ENCODE measurements at regions not wholly inside any gene's neighbourhood (a gene's known extent, or its start where the extent isn't known, plus 50 kb on each side); places are given as distances from the start of the nearest gene placed in this dataset.
A peak's percentile ranks its signal among the peaks of the same experiment; 100 is the strongest.
"Not testable (repeated sequence)": the region's sequence is repeated elsewhere in the genome, so short reads cannot be mapped to it uniquely, and the experiment has no call there.

DNA sequence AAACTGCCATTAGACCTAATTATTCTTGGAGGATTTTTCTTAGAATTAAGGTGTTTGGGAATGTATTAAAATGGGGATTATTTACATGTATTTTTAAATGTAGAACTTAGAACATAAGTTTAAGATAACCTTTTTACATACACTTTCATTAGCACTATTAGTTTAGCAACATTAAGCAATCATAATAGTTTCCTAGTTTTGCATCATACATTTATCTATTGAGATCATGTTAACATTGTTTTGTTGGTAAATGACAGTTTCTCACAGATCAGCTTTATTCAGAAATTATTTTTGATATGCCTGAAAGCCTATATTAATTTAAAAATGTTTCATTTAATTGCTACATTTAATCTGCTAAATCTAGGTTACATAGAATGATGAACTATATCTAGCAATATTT is 189.7 kb upstream of the PPP1R3A start:
- DNase-seq, result peak; percentile 21

DNA sequence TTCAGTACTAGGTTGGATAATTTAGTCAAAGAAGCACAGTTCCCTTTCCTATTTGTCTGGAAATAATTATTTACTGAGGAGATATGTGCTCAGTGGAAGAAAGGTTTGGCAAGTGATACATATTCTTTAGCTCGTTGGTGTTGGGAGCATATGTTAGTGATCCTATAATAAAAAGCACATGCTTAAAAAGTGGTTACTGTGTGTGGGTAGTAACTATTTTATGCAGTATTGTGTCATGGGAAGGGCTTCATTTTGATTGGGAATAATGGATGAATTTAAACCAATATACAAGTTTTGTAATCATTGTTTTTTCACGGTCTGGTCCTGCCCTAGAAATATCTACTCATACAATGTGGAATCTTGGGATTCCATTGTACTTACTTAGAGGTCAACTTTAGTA is 188.7 kb upstream of the PPP1R3A start:
- DNase-seq, result peak; percentile 17

DNA sequence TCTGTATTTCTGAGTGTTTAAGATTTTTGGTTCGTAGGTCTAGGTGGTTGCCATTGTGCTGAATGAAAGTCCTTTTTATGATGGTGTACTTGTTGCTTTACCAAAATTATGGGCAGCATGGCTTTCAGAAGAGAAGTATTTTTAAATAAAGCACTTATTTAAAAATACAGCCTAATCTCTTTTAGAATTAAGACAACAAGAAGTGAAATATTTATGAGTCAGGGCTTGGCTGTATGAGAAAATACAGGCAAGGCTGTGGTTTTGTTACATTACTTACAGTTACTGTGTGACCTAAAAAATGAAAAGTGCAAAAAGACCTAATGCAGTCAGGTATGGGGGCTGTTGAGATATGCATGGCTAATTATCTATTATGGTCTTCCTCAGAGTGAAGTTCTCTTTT is 185.2 kb upstream of the PPP1R3A start:
- DNase-seq, result no peak

DNA sequence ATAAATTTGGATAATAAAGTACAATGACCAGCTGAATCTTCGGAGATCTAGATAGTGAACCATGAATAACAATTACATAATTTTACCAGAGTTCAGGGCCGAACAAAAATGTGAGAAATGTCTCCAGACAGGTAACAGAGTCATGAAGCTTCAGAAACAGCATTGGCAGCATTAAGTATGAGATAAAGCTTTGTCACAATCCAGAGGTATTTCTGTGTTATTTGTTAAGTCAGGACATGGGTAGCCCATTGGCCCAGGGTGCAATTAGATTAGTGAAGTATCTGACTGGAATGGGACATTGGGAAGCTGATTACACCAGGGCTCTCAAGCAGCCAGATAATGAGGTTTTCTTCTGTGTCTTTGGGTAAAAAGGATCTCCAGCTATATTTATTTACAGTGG is 184.2 kb upstream of the PPP1R3A start:
- DNase-seq, result no peak

DNA sequence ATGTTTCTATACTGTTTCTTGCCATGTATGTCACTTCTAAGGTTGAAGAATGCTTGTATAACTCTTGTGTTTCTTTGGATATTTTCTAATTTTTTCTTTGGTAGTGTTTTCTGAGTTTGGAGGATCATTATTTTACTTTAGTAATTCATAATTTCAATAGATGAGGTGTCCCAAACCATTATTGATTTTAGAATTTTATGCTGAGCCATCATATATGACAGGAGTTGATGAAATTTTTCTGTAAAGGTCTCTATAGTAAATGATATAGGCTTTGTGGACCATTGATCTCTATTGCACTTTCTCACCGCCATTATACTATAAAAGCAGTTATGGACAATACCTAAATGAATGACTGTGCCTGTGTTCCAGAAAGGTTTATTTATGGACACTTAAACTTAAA is 183.3 kb upstream of the PPP1R3A start:
- no peak for DNase-seq

DNA sequence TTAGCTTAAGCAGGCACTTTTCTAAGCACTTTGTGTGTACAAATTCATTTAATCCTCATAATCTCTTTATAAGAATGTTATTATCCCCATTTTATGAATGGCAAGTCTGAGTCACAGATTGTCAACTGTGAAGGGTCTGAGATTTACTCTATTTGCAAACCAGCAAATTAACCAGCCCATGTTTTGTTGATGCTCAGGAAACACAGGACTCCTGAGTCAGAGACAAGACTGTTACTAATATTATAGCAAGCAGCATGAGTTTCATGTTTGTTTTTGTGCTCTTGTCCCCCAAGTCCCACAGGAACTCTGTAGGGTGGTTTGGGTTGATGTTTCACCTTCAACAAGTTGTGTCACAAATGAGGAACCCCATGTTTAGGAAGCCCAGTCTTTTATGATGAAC is 182.0 kb upstream of the PPP1R3A start:
- DNase-seq, result no peak

DNA sequence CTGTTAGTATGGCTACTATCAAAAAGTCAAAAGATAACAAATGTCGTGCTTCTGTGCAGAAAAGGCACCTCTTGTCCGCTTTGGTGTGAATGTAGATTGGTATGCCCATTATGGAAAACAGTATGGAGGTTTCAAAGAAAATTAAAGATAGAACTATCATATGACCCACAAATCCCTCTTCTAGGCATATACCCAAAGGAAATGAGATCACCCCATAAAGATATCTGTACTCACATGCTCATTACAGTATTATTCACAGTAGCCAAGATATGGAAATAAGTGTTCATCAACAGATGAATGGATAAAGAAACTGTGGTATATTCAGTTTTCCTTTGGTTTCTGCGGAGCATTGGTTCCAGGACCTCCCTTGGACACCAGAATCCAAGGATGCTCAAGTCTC is 180.5 kb upstream of the PPP1R3A start:
- no peak for DNase-seq

DNA sequence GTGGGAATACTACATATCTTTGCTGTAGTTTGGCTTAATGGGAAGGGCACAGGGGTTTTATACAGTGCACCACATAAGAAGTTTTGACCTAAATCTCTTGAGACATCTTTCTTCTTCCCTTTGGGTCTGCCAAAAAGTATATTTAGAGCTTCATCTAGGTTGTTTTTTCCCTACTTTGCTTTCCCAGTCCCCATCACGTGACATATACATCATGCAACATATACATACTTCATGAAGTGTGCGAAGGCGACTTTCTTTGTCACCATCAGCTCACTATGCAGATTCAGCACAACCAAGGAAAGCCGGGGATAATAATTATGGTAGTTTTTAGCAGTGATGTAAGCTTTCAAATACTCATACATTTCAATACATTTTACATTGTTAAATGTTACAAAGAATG is 177.1 kb upstream of the PPP1R3A start:
- no peak for DNase-seq

DNA sequence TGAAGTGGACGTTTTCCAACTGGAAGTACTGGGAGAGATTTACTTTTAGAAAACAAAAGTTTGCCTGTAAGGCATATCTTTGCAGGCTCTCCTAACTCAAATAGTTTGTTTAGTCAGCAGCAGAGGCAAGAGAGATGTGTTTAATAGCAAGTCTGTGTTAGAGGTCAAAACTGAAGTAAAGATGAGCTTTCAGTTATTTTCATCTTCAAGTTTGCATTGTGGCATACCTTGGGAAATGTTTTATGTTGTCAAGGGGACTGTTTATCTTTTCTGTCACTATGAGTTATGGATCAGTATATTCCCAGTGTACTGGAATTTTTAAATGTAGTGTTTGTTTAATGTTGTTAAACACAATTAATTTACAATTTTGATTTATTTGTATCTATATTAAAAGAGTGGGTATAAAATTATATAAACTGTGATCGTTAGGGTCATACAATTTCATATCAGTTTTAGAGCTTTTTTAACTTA is 169.7 kb upstream of the PPP1R3A start:
- DNase-seq, result peak; percentile 15

DNA sequence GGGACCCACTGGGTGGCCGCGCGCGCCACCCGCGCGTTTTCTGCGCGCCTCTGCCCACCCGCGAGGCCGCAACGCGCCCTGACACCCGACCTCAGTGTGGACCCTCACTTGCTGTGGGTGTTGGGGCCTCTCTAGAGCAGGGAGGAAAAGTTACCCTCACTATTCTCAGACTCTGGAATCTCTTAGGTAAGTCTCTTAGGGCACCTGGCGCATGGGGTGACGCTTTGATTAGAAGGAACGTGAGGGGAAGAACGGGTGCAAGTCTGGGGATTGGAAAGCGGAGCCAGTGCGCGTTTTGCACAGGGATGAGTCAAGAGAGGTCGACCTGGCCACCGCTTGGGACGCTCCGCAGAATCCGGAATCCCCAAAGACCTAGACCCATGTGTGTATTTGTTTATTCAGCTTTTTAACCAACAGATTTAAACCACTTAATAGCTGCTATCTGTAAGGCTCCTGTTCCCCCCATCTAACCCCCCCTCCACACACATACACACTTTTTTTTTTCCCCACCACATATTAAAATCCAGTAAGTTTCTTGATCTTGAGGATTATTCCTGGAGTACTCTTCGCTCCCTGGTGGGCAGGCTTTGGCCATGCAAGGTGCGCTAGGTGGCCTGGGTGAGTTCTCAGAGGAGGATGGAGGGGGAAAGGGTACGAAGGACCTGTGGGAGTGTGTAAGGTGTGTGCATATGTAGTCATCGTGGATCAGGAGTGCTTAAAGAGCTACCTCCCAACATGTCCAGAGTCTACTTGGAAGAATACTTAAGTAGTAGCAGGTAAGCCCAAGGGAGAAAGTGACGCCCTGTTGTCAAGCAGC is 169.1 kb upstream of the PPP1R3A start:
- no peak for DNase-seq

DNA sequence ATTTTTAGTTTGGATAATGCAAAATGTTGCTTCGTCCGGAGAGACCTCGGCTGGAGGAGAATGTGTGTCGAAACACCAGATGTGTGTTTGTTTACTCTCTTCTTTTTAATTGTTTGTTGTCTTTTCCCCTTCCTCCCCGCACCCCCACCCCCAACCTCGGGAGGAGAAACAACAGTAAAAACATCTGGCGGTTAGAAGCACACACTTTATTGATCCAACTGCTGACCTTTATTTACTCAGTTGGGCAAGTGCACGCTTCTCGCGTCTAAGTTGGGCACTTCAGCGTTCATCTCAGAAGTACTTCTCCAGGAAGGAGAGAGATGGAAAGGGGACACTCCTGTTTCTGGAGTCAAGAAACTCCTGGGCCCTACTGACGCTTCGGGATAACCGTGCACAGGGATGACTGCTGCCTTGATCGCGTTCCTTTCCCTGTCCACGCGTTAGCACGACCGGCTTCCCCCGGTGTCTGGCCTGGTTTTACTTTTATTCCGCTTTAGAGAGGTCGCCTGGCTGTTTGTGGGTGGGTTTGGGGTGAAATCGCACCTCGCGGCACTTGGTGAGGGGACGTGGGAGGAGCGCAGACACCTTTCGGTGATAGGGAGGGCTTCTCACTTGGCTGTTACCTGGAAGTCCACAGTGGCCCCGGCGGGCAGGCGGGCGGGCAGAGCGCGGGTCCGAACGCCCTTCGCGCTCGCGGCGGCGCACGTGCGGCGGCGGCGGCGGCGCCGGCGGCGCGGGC is 168.3 kb upstream of the PPP1R3A start:
- DNase-seq, result peak; percentile 27

DNA sequence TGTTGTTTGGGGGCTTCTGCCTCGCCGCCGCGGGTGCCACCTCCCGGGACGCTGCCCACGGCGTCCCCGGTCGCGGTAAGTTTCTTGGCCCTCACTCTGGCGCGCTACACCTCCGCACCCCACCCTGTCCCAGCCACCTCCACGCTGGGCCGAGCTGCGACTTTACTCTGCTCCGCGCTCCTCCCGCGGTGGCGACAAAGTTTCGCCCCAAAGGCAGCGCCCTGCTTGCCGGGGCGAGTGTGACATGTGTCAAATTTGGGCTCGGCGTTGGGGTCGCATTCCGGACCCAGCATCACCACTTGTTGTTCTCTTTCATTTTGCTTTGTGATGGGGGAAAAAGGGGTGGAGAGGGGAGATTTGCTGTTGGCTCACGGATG is 167.7 kb upstream of the PPP1R3A start:
- peak; percentile 23 for DNase-seq

DNA sequence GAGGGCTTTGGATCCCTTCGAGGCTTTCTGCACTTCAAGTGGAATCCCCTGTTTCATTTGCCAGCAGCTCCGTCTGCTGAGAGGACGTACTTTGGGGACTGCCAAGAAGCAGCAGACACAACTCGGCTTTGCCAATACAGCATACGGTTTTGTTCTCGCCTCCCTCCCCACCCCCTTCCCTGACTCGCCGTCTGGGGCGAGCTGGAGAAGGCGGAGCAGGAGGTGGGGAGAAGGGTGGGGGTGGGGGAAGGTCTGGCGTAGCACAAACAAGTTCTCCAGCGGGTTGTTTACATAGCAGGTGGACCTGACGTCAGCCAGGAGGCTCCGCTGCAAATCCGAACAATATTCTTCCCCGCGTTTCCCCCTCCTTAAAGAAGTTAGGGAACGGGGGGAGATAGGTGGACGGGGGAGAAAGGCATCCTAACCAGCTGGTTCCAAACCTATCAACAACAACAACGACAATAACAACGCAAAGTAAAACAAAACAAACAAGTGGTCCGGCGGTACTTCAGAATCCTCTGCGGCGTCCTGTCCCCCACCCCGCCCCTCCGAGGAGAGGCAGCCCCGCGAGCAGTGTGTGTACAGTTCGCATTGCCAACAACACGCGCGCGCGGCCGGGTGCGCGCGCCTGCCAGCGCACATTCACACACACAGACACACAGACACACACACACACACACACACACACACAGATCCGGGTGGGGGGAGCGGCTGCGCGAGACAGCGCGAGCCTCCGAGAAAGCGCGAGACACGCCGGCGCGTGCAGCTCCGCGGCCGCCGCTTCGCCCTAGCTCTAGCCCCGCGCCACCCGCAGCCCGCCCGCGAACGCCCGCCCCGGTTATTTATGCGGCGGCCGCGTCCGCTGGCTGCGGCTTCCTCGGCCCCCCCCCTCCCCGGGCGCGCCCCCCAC is 167.0 kb upstream of the PPP1R3A start:
- DNase-seq, result peak; percentile 85

DNA sequence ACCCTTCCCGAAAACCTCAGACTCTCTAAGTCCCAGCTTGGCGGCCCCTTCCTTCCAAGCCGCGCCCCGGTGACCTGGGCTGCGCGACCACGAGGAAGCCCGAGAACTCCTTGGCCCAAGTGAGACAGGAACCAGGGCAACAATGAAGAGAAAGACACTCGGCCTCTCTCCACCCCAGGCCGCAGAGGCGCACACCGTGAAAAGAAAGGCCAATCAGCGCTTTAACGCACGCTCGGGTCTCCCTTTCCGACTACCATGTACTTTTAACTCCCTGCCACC is 166.4 kb upstream of the PPP1R3A start:
- DNase-seq, result no peak

DNA sequence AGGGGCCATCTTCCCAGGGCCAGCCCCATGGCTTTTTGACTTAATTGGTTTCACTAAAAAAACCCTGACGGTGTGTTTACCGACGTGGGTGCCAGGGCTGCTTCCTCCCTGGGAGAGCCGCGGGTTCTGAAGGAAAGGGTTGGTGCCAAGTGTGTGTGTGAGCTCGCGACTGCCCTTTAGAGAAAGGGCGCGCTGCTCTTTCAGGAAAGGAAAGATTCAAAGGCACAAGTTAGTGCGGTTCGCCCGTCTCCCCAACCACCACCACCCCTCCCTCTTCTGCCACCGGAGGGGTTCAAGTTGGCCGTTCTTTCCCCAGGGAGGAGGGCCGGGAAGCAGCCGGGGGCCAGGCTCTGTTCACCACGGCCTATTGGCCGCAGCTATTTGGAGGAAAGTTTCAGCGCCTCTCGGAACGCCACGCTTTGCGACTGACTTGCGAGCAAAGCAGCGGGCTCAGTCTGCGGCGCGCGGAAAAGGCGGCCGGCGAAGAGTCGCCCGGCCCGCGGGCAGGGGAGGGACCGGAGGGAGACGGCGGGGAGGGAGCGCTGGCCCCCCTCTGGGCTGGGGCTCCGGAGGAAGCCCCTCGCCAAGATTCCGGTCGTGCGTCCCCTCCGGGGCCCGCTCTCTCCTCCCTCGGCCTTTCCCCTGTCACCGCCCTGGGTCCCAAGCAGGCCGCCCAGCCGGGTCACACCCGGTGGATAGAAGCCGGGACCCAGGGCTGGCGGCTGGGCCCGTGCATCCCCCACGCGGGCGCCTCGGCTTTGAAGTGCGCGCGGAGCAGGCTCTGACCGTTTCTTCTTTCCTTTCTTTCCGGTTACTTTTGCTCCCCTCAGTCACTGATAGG is 165.9 kb upstream of the PPP1R3A start:
- peak; percentile 61 for DNase-seq

DNA sequence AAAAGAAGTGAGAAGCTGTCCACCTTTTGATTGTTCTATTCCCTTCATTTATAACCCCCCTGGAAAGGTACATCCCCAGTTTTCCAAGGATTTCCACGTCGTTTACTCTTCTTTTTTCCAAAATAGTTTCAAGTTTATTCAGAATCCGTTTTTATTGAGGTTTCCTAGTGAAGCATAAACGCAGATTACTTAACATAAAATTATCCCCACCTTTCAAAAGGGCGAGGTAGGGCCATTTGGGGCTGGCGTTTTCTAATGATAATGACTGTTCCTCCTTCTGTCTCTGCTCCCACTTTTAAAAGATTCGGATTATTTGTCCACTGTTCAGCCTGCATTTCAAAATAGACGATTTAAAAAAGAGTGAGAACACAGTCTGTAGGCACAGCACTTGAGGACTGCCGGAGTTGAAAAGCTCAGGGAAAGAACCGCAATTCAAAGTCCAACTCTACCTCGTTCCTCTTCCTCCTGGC is 165.2 kb upstream of the PPP1R3A start:
- peak; percentile 45 for DNase-seq

DNA sequence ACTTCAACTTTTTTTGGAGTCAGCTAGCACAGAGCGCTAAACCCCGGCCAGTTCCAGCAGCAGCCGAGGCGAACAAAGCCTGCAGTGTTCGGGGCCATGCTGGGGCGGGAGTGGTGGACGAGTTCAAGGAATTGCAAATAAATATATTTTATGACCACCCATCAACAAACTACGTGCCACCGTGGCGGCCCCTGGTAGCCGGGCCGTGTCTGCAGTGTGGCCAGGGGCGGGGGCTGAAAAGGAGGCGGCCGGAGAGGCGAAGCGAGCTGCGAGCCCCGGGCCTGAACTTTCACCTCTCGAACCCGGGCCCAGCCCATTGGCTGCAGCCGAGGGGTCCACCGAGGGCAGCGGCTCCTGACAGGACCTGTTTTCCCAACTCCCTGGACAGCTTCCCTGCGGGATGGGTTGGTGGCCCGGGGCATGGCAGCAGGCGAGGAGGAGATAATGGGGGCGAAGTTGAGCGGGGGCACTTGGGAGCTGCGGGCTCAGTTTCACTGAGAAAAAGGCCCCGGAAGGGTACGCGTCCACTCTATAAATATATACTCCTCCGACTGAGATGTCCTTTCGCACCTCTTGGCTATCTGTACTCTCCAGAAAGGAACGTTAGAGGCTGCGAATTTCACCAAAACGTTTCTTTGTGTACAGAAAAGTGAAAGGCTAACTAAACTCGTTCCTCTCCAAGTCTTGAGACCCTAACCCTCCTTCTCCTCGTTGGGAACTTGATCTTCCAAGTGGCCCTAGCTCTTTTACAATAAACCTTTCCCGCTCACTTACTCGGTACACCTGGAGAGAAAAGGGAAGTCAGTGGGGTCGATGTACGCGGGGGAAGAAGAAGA is 164.6 kb upstream of the PPP1R3A start:
- DNase-seq, result peak; percentile 27

DNA sequence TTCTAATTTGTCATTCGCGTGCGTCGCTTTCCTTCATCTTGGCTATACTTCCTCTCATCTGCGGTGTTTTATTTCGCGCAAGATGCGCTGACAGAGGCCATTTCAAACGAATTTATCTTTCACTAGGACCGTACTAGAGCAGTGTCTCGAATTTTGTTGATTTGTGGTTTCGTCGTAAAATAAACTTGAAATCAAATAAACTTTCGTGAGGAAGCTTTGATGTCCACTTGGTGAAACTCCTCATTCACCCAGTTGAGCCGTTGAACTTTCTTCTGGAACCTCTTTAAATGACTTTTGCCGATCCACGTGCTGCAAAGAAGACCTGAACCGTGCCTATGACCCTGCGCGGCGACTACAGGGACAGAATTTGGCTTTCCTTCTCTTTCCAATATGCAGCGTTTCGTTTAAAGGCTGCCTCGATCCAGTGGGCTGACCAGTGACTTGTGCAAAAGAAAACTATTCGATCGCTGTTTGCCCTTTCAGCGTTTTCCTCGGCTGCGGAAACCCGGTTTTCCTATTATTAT is 163.9 kb upstream of the PPP1R3A start:
- no peak for DNase-seq

DNA sequence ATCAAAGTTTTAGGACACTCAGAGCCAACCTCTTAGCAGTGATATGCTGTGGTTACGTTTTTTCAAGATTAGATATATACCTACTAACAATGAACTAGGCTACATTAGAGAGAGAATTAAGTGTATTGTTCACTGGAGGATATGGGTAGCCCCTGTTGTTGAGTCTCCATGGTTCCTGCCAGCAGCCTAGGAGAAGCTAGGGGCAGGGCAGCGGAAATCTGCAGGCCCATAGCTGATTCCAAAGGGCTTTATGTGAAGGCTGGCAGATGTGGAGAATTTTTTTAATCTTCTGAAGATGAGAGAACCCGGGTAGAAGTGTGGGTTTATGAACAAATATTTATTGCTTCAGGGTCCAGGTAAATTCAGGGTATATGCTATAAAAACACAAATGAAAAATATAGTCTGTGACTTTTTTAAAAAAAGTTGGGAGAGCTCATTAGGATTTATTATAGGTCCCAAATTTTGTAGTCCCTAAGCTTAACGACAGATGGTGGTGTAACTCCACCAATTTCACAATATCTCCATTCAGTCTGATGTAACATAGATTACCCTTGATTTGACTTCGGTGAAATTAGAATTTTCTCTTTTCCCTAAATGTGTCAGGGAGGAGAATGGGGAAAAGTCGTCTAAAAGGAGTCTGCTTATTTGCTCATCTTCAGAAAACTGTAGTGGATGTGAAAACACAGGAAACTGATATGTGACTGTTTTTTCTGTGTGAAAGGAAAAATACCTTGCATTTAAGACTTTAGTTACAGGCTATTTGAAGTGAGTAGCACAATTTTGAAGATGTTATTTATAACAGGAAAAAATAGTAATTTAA is 163.0 kb upstream of the PPP1R3A start:
- peak; percentile 75 for DNase-seq

DNA sequence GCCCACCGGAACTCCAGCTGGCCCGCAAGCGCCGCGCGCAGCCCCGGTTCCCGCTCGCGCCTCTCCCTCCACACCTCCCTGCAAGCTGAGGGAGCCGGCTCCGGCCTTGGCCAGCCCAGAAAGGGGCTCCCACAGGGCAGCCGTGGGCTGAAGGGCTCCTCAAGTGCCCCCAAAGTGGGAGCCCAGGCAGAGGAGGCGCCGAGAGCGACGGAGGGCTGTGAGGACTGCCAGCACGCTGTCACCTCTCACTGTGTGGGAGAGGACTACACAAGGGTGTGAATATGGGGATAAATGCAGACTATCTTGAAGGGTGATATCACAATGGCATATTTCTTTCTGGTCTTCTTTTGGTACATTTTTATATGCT is 158.3 kb upstream of the PPP1R3A start:
- not testable (repeated sequence) for DNase-seq
